Choroid plexus epithelial cell (primary cell): ENCODE measurements at regions not wholly inside any gene's neighbourhood (a gene's known extent, or its start where the extent isn't known, plus 50 kb on each side); places are given as distances from the start of the nearest gene placed in this dataset.

Experiments used
- DNase-seq: peaks from one replicate; pipeline ENCODE4 v3.0.0-alpha.2; 2010; ENCODE audit warnings: low read depth
- H3K4me3 ChIP-seq: 2 replicates; pipeline ENCODE4 v1.5.1; 2011; ENCODE audit warnings: low read depth, mild to moderate bottlenecking, control low read depth, low read length, moderate library complexity
- TF ChIP-seq, protein P1 (sequence below): conservative IDR thresholded peaks from 2 replicates; pipeline ENCODE4 v1.5.1; 2011; ENCODE audit warnings: low read depth, mild to moderate bottlenecking, control low read depth, inconsistent platforms, low read length, moderate library complexity

DNA sequence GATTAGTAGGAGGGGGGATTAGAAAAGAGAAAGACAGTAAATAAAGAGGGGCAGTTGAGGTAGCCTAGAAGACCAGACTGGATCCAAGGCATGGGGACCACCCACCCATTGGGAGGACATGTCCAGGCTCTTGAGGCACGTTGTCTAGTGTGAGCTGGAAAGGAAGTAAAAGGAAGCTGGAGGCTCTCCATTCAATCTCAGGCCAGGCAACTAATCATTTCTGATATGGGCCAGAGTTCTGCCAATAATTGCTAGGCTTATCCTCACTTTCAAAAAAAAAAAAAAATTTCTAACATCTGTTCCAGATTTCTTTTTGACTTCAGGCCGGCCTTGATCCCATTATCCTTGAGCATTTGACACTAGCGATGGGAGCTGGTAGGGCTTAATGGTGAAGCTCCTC, 476.1 kb downstream of the SOX6 start:
- no peak overlapping the region for H3K4me3 ChIP-seq
- DNase-seq = no peak
- TF ChIP-seq, protein P1, sequence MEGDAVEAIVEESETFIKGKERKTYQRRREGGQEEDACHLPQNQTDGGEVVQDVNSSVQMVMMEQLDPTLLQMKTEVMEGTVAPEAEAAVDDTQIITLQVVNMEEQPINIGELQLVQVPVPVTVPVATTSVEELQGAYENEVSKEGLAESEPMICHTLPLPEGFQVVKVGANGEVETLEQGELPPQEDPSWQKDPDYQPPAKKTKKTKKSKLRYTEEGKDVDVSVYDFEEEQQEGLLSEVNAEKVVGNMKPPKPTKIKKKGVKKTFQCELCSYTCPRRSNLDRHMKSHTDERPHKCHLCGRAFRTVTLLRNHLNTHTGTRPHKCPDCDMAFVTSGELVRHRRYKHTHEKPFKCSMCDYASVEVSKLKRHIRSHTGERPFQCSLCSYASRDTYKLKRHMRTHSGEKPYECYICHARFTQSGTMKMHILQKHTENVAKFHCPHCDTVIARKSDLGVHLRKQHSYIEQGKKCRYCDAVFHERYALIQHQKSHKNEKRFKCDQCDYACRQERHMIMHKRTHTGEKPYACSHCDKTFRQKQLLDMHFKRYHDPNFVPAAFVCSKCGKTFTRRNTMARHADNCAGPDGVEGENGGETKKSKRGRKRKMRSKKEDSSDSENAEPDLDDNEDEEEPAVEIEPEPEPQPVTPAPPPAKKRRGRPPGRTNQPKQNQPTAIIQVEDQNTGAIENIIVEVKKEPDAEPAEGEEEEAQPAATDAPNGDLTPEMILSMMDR = no peak

DNA sequence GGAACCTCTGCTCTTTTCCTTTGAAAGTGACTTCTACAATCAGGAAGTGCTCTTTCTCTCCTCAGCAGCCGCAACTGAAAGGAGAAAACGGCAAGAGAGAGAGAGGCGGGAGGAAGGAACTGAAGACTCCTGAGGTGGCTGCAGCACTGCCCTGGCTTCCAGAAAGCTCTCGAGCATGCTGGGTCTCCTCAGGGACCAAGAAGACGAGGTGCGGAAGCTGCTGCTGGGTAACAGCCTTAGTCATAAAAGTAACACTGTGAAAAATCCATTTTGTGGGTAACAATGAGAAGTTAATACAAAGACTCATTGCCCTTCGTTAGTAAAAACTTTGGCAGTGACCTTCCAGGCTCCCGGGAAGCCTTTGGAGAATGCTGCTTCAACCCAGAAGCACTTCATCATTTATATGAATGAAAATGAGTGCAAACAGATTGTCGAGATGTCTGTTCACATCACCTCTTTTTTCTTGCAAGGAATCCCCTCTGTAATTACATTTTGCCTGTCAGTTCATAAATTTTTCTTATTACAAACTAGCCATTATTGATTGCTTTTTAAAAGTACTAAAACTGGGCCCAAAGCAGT, 473.4 kb downstream of the SOX6 start:
- no peak for DNase-seq
- H3K4me3 ChIP-seq = no peak overlapping the region
- TF ChIP-seq, protein P1 = no peak

DNA sequence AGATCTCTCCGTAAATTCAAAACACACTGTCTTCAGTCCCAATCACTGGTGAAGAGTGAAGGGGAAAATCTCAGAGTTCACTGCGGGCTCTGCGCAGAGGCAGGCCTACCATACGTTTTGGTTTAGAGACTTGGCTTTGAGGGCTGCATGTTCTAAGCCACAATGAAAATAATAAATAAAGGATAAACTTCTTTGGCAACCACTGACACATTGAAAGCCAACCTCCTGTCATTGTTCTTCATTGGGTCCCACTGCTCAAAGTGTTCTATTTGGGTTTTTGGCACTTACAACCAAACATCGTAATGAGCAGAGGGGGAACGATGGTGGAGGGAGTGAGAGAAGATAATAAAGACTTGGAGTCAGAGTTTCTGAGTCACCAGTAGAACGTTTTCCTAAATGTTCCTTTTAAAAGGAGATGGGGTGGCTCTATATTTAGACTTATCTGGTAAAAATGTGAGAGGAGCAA, 472.9 kb downstream of the SOX6 start:
- no peak for DNase-seq
- H3K4me3 ChIP-seq = no peak overlapping the region
- TF ChIP-seq, protein P1 = no peak

DNA sequence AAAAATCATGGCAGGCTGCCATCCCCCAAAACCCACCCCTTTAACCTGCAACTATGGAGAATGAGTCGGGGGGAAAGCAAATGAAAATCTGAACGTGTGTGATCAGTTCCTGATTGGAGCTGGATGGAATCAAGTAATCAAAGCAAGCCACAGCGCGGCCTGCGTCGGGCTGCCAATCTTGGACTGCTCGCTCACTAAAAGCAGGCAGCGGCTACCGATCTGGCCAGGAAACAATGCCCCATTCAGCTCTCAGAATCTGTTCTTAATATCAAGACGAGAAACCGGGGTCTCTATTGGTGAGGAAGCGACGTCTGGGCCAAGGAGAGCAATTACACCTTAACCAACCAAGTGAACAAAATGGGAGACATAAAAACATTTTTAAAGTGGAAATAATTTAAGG, 472.2 kb downstream of the SOX6 start:
- H3K4me3 ChIP-seq = no peak overlapping the region
- DNase-seq = no peak
- TF ChIP-seq, protein P1 = no peak

DNA sequence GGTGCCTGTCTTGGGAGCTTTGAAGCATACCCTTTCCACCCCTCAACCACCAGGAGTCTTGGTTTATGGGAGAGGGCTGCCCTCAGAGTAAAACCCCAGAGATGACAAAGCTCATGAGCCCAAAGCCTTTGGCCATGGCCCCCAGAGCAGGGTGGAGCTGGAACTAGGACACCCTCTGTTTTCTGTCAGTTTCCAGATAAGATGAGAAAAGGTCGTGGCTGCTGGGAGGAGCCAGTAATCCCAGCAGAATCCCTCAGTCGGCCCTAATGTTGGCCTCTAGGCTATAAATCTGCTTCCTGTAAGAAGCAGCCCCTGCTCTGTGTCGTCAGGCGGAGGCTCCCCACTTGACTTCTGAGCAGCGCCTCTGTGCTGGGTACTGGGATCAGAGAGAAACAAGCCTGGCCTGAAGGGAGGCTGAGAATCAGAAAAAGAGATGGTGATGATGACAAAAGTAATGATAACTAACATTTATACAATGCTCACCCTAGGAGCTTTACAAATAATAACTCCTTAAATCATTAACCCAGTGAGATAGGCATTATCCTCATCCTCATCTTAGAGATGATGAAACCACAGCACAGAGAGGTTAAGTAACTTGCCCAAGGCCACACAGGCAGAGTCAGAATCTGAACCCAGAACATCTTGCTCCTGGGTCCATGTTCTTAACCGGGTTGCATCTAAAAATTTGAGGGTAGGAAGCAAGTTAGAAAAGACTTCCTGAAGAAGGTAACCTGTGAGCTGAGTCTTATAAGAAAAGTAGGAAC, 471.4 kb downstream of the SOX6 start:
- DNase-seq = no peak
- TF ChIP-seq, protein P1 = no peak
- H3K4me3 ChIP-seq = no peak overlapping the region

DNA sequence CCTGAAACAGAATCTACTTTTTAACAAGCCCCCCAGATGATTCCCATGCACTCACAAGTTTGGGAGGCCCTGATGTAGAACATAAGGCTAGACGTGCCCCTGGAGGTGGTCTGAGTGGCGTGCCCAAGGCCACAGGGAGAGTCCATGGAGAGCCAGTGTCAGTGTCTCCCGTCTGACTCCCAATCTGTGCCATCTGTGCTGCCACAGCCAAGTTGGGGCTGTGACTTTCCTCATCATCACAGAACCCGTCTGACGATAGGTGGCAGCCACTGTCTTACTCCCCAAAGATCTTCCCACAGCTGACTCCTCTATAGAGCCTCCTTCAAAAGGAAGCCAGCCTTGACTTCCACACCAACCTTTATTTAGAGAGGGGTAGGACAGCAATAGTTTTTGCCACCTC, 470.5 kb downstream of the SOX6 start:
- TF ChIP-seq, protein P1 = no peak
- H3K4me3 ChIP-seq = no peak overlapping the region
- no peak for DNase-seq

DNA sequence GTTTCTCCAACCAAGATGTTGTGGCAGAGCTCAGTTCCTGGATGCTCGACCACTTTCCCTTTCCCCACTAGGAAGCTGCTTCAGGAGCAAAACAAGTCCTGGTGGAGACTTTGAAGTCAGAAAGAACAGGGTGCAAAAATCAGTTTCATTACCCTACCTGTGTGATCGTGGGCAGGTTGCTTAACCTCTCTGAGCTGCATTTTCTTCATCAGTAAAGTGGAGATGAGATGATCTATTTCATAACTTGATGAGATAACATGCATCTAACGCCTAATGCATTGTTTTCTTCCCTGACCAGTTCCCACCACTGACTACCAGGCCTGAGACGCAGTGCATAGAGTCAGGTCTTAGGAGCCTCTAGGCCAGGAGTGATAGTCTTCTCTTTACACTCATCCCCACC, 470.0 kb downstream of the SOX6 start:
- TF ChIP-seq, protein P1 = no peak
- H3K4me3 ChIP-seq = no peak overlapping the region
- no peak for DNase-seq
